ENCODE measurements at regions not wholly inside any gene's neighbourhood (a gene's known extent, or its start where the extent isn't known, plus 50 kb on each side); places are given as distances from the start of the nearest gene placed in this dataset.

- peaks cover 24 to 40% (median 31%) of the 10 kb centered on the region in 11 experiments for H3K9me3 ChIP-seq (replicated peaks in 1 of 11)
- peaks cover 0 to 19% (median 0%) of the 10 kb centered on the region in 10 experiments; a peak in 3 of 20 replicates for H3K4me1 ChIP-seq
- no peak overlapping the region for H3K4me2 ChIP-seq
- no peaks in the 10 kb centered on the region for H3K36me3 ChIP-seq
- no peak overlapping the region for H3K9ac ChIP-seq
- H3K4me3 ChIP-seq: no peak overlapping the region
- H3K27me3 ChIP-seq: no peaks in the 10 kb centered on the region
- no peak overlapping the region for H3K27ac ChIP-seq
- no peaks in the 10 kb centered on the region for H4K20me1 ChIP-seq
- TF ChIP-seq Cebpa-rat (IDR thresholded peaks at IDR 0.05): no peak
Measured at GRCh38 chr14:81834308-81834707, 300.7 kb upstream of the SEL1L start.

GRCh38 chr14:81837304-81837703 is 303.7 kb upstream of the SEL1L start:
- Histone ChIP-seq H3K4me2 (0 out of 22 replicates have a peak overlapping the region, but pooled peaks of 1 of the 11 experiments have one; percentile 7), H3K27me3 (no peaks in the 10 kb centered on the region), H3K27ac (peak overlapping the region in 2 of 11 experiments; percentile 10 to 26; a peak in 3 of 22 replicates), H3K9ac (no peak overlapping the region), H3K4me3 (no peak overlapping the region), H3K36me3 (no peaks in the 10 kb centered on the region), H3K9me3 (replicated peaks in 1 of 11) (peaks cover 17 to 34% (median 23%) of the 10 kb centered on the region in 11 experiments), H4K20me1 (no peaks in the 10 kb centered on the region), H3K4me1 (peaks cover 0 to 10% (median 0%) of the 10 kb centered on the region in 10 experiments; a peak in 2 of 20 replicates)
- TF ChIP-seq Cebpa-rat (IDR thresholded peaks at IDR 0.05): no peak

GRCh38 chr14:81839056-81839455 is 305.4 kb upstream of the SEL1L start:
- H3K9me3 ChIP-seq (replicated peaks in 1 of 11): peaks cover 17 to 38% (median 23%) of the 10 kb centered on the region in 11 experiments
- no peaks in the 10 kb centered on the region for H4K20me1 ChIP-seq
- no peak overlapping the region for H3K27ac ChIP-seq
- no peaks in the 10 kb centered on the region for H3K36me3 ChIP-seq
- no peak for TF ChIP-seq Cebpa-rat (IDR thresholded peaks at IDR 0.05)
- H3K9ac ChIP-seq: no peak overlapping the region
- no peak overlapping the region for H3K4me2 ChIP-seq
- H3K4me3 ChIP-seq: no peak overlapping the region
- H3K4me1 ChIP-seq: 0 out of 20 replicates have a peak, but pooled peaks cover 0 to 8% (median 0%) of the 10 kb centered on the region in 10 experiments
- H3K27me3 ChIP-seq: no peaks in the 10 kb centered on the region

GRCh38 chr14:81841346-81841745 is 307.7 kb upstream of the SEL1L start:
- Histone ChIP-seq H3K27ac (no peak overlapping the region), H3K4me3 (no peak overlapping the region), H3K36me3 (no peaks in the 10 kb centered on the region), H3K9me3 (replicated peaks in 1 of 11) (peaks cover 5 to 31% (median 9%) of the 10 kb centered on the region in 11 experiments), H3K4me1 (0 out of 20 replicates have a peak, but pooled peaks cover 0 to 8% (median 0%) of the 10 kb centered on the region in 10 experiments), H3K9ac (no peak overlapping the region), H4K20me1 (no peaks in the 10 kb centered on the region), H3K27me3 (no peaks in the 10 kb centered on the region), H3K4me2 (no peak overlapping the region)
- no peak for TF ChIP-seq Cebpa-rat (IDR thresholded peaks at IDR 0.05)

- Histone ChIP-seq H3K36me3 (no peaks in the 10 kb centered on the region), H3K9me3 (replicated peaks in 1 of 11) (peaks cover 16 to 91% (median 25%) of the 10 kb centered on the region in 11 experiments), H3K4me2 (peak overlapping the region in 10 of 11 experiments; percentile 9 to 63 (median 37); a peak in 14 of 22 replicates), H3K27ac (peak overlapping the region in 5 of 11 experiments; percentile 22 to 64 (median 46); a peak in 10 of 22 replicates), H3K27me3 (no peaks in the 10 kb centered on the region), H4K20me1 (no peaks in the 10 kb centered on the region), H3K4me1 (peaks cover 0 to 21% (median 9%) of the 10 kb centered on the region in 10 experiments; a peak in 17 of 20 replicates), H3K9ac (no peak overlapping the region), H3K4me3 (no peak overlapping the region)
- no peak for TF ChIP-seq Cebpa-rat (IDR thresholded peaks at IDR 0.05)
Measured at GRCh38 chr14:81849714-81850113, 316.1 kb upstream of the SEL1L start.

GRCh38 chr14:81855007-81855406 is 321.4 kb upstream of the SEL1L start:
- no peak for TF ChIP-seq Cebpa-rat (IDR thresholded peaks at IDR 0.05)
- Histone ChIP-seq H3K4me3 (no peak overlapping the region), H3K27ac (peak overlapping the region in 4 of 11 experiments; percentile 33 to 50 (median 42); a peak in 4 of 22 replicates), H3K9ac (no peak overlapping the region), H4K20me1 (no peaks in the 10 kb centered on the region), H3K36me3 (no peaks in the 10 kb centered on the region; a peak in 1 of 22 replicates), H3K27me3 (no peaks in the 10 kb centered on the region), H3K4me1 (peaks cover 0 to 11% (median 2%) of the 10 kb centered on the region in 10 experiments; a peak in 13 of 20 replicates), H3K4me2 (no peak overlapping the region), H3K9me3 (replicated peaks in 1 of 11) (peaks cover 37 to 85% (median 45%) of the 10 kb centered on the region in 11 experiments)

GRCh38 chr14:81859046-81859445 is 325.4 kb upstream of the SEL1L start:
- TF ChIP-seq Cebpa-rat (IDR thresholded peaks at IDR 0.05): no peak
- no peaks in the 10 kb centered on the region; a peak in 1 of 22 replicates for H3K36me3 ChIP-seq
- H3K9me3 ChIP-seq (replicated peaks in 1 of 11): peaks cover 37 to 44% (median 40%) of the 10 kb centered on the region in 11 experiments
- H3K4me2 ChIP-seq: no peak overlapping the region
- no peaks in the 10 kb centered on the region for H4K20me1 ChIP-seq
- no peaks in the 10 kb centered on the region for H3K27me3 ChIP-seq
- H3K27ac ChIP-seq: no peak overlapping the region
- no peak overlapping the region for H3K9ac ChIP-seq
- no peak overlapping the region for H3K4me3 ChIP-seq
- H3K4me1 ChIP-seq: peaks cover 0 to 6% (median 0%) of the 10 kb centered on the region in 10 experiments; a peak in 2 of 20 replicates

GRCh38 chr14:81868172-81868571 is 334.5 kb upstream of the SEL1L start:
- H3K27ac ChIP-seq: no peak overlapping the region
- no peak overlapping the region for H3K4me2 ChIP-seq
- no peaks in the 10 kb centered on the region for H4K20me1 ChIP-seq
- TF ChIP-seq Cebpa-rat (IDR thresholded peaks at IDR 0.05): no peak
- no peaks in the 10 kb centered on the region for H3K9me3 ChIP-seq (replicated peaks in 1 of 11)
- no peaks in the 10 kb centered on the region for H3K27me3 ChIP-seq
- no peaks in the 10 kb centered on the region for H3K4me1 ChIP-seq
- H3K9ac ChIP-seq: no peak overlapping the region
- no peak overlapping the region for H3K4me3 ChIP-seq
- H3K36me3 ChIP-seq: no peaks in the 10 kb centered on the region

- Histone ChIP-seq H3K4me3 (no peak overlapping the region), H4K20me1 (no peaks in the 10 kb centered on the region), H3K9me3 (replicated peaks in 1 of 11) (peaks cover 18 to 23% (median 19%) of the 10 kb centered on the region in 11 experiments), H3K9ac (no peak overlapping the region), H3K4me1 (no peaks in the 10 kb centered on the region), H3K36me3 (no peaks in the 10 kb centered on the region), H3K27me3 (no peaks in the 10 kb centered on the region), H3K4me2 (no peak overlapping the region), H3K27ac (no peak overlapping the region)
- no peak for TF ChIP-seq Cebpa-rat (IDR thresholded peaks at IDR 0.05)
Measured at GRCh38 chr14:81871706-81872105, 338.1 kb upstream of the SEL1L start.

GRCh38 chr14:81884382-81884781 is 350.7 kb upstream of the SEL1L start:
- H3K27me3 ChIP-seq: no peaks in the 10 kb centered on the region
- no peaks in the 10 kb centered on the region for H3K9me3 ChIP-seq (replicated peaks in 1 of 11)
- no peaks in the 10 kb centered on the region for H3K36me3 ChIP-seq
- no peak overlapping the region for H3K4me2 ChIP-seq
- no peak overlapping the region for H3K4me3 ChIP-seq
- no peak overlapping the region for H3K27ac ChIP-seq
- no peaks in the 10 kb centered on the region for H4K20me1 ChIP-seq
- H3K9ac ChIP-seq: no peak overlapping the region
- H3K4me1 ChIP-seq: no peaks in the 10 kb centered on the region
- TF ChIP-seq Cebpa-rat (IDR thresholded peaks at IDR 0.05): no peak

Measured in BLaER1 treated with 17β-estradiol and CSF1 and Interleukin-3, amounts not matched to agents 10 nM and 100 nM (cell line).